ENCODE measurements at regions not wholly inside any gene's neighbourhood (a gene's known extent, or its start where the extent isn't known, plus 50 kb on each side); places are given as distances from the start of the nearest gene placed in this dataset.

DNA sequence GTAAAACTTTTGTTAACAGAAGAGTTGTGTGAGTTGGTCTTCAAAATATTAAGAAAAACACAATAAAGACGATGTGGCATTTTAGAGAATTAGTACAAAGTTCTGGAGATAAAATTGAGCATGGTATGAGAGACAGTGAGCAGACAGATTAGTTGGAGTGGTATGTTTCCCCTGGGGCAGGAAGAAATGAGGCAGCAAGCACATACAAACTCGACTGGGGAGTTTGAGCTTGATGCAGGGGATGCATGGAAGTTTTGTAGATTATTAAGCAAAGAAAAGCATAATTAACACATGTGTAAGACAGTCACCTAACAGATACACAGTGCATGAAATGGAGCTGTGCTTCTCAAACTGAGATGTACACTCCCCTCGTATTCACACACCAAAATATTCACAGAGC is 58.1 kb upstream of the IL2 start:
- no peak for DNase-seq (ENCODE audit: low read depth in 2 of 2)

DNA sequence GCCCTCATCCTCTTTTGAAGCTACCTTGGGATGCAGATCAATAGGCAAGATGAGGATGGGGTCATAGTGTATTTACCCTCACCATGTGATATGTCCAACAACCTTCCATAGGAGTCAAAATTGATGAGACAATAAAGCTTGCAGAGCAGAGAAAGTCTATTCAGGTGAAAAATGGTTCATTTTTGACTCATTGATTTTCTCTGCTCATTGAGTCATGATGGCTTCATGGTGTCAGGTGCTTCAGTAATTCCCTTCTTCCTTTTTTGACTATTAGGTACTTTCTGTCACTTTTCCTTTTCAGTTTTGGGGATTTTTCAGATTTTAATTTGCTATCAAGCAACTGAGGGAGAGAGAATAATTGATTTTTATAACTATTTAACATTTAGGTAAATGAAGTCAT is 55.9 kb upstream of the IL2 start:
- DNase-seq (ENCODE audit: low read depth in 2 of 2): no peak

DNA sequence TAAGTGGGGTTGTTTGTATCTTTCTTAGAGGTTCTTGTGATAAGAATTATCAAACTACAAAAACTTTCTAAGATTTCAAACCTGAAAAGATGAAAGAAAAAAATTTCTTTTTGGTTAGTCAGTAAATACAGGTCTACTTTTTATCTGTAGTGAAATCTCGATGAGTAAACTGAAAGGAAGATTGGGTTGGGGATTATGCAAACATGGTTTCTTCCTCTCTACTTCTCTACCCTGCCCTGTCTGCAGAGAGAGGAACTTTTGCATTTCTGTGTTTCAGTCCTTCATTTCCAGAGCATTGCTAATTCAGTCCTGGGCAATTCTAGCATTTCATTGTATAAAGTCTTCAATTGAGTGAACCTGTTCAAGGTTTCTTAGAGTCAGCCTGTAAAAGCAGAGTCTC is 51.6 kb upstream of the IL2 start:
- no peak for DNase-seq (ENCODE audit: low read depth in 2 of 2)
